ENCODE measurements at regions not wholly inside any gene's neighbourhood (a gene's known extent, or its start where the extent isn't known, plus 50 kb on each side); places are given as distances from the start of the nearest gene placed in this dataset.

GRCh38 chrX:43552156-43552555 lies 103.9 kb upstream of the MAOA start:
- Mint-ChIP-seq H3K4me1 (peaks cover 4% of the 10 kb centered on the region), H3K4me3 (no peak overlapping the region), H3K9me3 (peaks cover 7 to 19% (median 8%) of the 10 kb centered on the region in 7 donors), H3K27ac (no peak overlapping the region), H3K36me3 (no peaks in the 10 kb centered on the region), H3K27me3 (ENCODE audit: low read depth in 3 of 3) (peaks cover 0 to 14% (median 0%) of the 10 kb centered on the region in 3 donors)
- Histone ChIP-seq H3K4me1 (ENCODE audit: control insufficient read depth in 1 of 2, insufficient read depth in 2 of 2, low read length in 2 of 2) (no peaks in the 10 kb centered on the region), H3K4me3 (replicated peaks in 1 of 3; ENCODE audit: low read depth in 2 of 3, low read length in 3 of 3) (no peak overlapping the region), H3K27me3 (ENCODE audit: control insufficient read depth in 2 of 2, insufficient read depth in 2 of 2, low read length in 2 of 2) (no peaks in the 10 kb centered on the region), H3K79me2 (ENCODE audit: insufficient read depth, low read length) (no peaks in the 10 kb centered on the region), H3K9me3 (replicated peaks in 1 of 2; ENCODE audit: control insufficient read depth in 1 of 2, insufficient read depth in 1 of 2, low read length in 2 of 2) (peaks cover 7 to 13% of the 10 kb centered on the region in 2 donors), H3K36me3 (replicated peaks in 1 of 2; ENCODE audit: control insufficient read depth in 1 of 2, insufficient read depth in 2 of 2, low read length in 2 of 2) (no peaks in the 10 kb centered on the region), H3K27ac (ENCODE audit: low read depth in 1 of 2, low read length in 2 of 2) (no peak overlapping the region), H4K20me1 (ENCODE audit: insufficient read depth, low read length) (no peaks in the 10 kb centered on the region), H3K4me2 (replicated peaks; ENCODE audit: extremely low read depth, low read length, poor library complexity, severe bottlenecking) (no peak overlapping the region), H2AFZ (ENCODE audit: insufficient read depth, low read depth, low read length, poor library complexity, severe bottlenecking) (no peak overlapping the region), H3K9ac (ENCODE audit: insufficient read depth, low read length, poor library complexity, severe bottlenecking) (no peak overlapping the region)
- WGBS (ENCODE audit: insufficient coverage) = no CpG with 5 or more reads among the region's 2 CpGs
- TF ChIP-seq CTCF (IDR thresholded peaks at IDR 0.05) = no peak
- intact Hi-C loops (cut with micrococcal nuclease) = loop anchor here (10.0 kb wide), 2 partner anchors 197 to 1757 kb away; no protein-coding TSS in a partner anchor
- no peak for DNase-seq

- H3K27ac Mint-ChIP-seq = no peak overlapping the region
Measured at GRCh38 chrX:43552703-43553102, 103.4 kb upstream of the MAOA start.

More at GRCh38 chrX:43552703-43553102, 103.4 kb upstream of the MAOA start:
- no peaks in the 10 kb centered on the region for H3K36me3 ChIP-seq (replicated peaks in 1 of 2; ENCODE audit: control insufficient read depth in 1 of 2, insufficient read depth in 2 of 2, low read length in 2 of 2)
- Mint-ChIP-seq H3K9me3 (peaks cover 7 to 19% (median 8%) of the 10 kb centered on the region in 7 donors), H3K27me3 (ENCODE audit: low read depth in 3 of 3) (peaks cover 0 to 14% (median 0%) of the 10 kb centered on the region in 3 donors), H3K4me1 (peaks cover 4% of the 10 kb centered on the region), H3K4me3 (no peak overlapping the region), H3K36me3 (no peaks in the 10 kb centered on the region)
- H3K9me3 ChIP-seq (replicated peaks in 1 of 2; ENCODE audit: control insufficient read depth in 1 of 2, insufficient read depth in 1 of 2, low read length in 2 of 2) = peaks cover 7 to 13% of the 10 kb centered on the region in 2 donors
- no peak for TF ChIP-seq CTCF (IDR thresholded peaks at IDR 0.05)
- no peak overlapping the region for H3K4me3 ChIP-seq (replicated peaks in 1 of 3; ENCODE audit: low read depth in 2 of 3, low read length in 3 of 3)
- intact Hi-C loops (cut with micrococcal nuclease) = loop anchor here (10.0 kb wide), 2 partner anchors 198 to 1758 kb away; no protein-coding TSS in a partner anchor
- H3K4me2 ChIP-seq (replicated peaks; ENCODE audit: extremely low read depth, low read length, poor library complexity, severe bottlenecking) = no peak overlapping the region
- H3K9ac ChIP-seq (ENCODE audit: insufficient read depth, low read length, poor library complexity, severe bottlenecking) = no peak overlapping the region
- no peaks in the 10 kb centered on the region for H3K79me2 ChIP-seq (ENCODE audit: insufficient read depth, low read length)
- no peaks in the 10 kb centered on the region for H3K27me3 ChIP-seq (ENCODE audit: control insufficient read depth in 2 of 2, insufficient read depth in 2 of 2, low read length in 2 of 2)
- DNase-seq = no peak
- H3K27ac ChIP-seq (ENCODE audit: low read depth in 1 of 2, low read length in 2 of 2) = no peak overlapping the region
- H4K20me1 ChIP-seq (ENCODE audit: insufficient read depth, low read length) = no peaks in the 10 kb centered on the region
- WGBS (ENCODE audit: insufficient coverage) = no CpG with 5 or more reads among the region's 4 CpGs
- no peak overlapping the region for H2AFZ ChIP-seq (ENCODE audit: insufficient read depth, low read depth, low read length, poor library complexity, severe bottlenecking)
- no peaks in the 10 kb centered on the region for H3K4me1 ChIP-seq (ENCODE audit: control insufficient read depth in 1 of 2, insufficient read depth in 2 of 2, low read length in 2 of 2)
